AG10803 (cell line): ENCODE measurements at regions not wholly inside any gene's neighbourhood (a gene's known extent, or its start where the extent isn't known, plus 50 kb on each side); places are given as distances from the start of the nearest gene placed in this dataset.
"Not testable (repeated sequence)": the region's sequence is repeated elsewhere in the genome, so short reads cannot be mapped to it uniquely, and the experiment has no call there.

Experiments
- DNase-seq: peaks from one replicate; pipeline ENCODE4 v3.0.0; 2010; ENCODE audit warnings: low read depth
- H3K4me3 ChIP-seq: 2 replicates; pipeline ENCODE4 v1.5.1; 2011; ENCODE audit warnings: mild to moderate bottlenecking, low read length, control low read depth
- CTCF ChIP-seq: conservative IDR thresholded peaks from 2 replicates; pipeline ENCODE4 v1.5.1; 2011; ENCODE audit warnings: mild to moderate bottlenecking, low read length, control low read depth, inconsistent platforms

DNA sequence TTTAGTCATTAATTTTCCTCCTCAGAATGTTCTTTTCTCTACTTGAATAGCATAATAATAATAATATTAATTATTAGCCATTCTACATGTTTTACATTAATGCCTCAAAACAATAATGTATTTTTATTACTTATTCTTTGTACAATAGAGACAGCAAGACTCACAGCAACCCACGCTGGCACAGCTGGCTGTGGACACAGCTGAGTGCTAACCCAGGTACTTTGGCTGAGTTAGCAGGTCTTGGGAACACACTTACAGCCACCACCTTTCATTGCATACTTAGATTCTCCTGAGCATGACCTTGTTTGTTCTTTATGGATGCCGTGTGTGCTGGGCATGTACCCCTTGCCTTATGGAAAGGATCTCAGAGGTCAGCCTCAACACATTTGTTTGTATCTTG, 260.2 kb upstream of the ST6GAL2 start:
- no peak for TF ChIP-seq CTCF
- H3K4me3 ChIP-seq = no peak overlapping the region
- DNase-seq = no peak

DNA sequence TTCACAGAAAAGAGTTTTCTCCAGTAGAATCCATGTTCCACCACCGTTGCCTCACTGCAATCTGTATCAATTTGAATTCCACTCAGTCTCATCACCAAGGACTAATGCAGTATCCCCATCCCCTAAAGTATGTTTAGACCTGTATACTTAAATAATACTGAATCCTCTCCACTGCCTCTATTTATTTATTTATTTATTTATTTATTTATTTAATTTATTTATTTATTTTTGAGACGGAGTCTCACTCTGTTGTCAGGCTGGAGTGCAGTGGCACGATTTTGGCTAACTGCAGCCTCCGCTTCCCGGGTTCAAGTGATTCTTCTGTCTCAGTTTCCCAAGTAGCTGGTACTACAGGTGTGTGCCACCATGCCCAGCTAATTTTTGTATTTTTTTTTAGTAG, 260.7 kb upstream of the ST6GAL2 start:
- not testable (repeated sequence) for DNase-seq

GRCh38 chr2:107148055-107148454, 262.1 kb upstream of the ST6GAL2 start:
- no peak for DNase-seq
- TF ChIP-seq CTCF = no peak
- no peak overlapping the region for H3K4me3 ChIP-seq

More for the DNA sequence above, 260.7 kb upstream of the ST6GAL2 start:
- not testable (repeated sequence) for H3K4me3 ChIP-seq

GRCh38 chr2:107148496-107148895, 262.5 kb upstream of the ST6GAL2 start:
- no peak for DNase-seq
- no peak for TF ChIP-seq CTCF
- H3K4me3 ChIP-seq = no peak overlapping the region

DNA sequence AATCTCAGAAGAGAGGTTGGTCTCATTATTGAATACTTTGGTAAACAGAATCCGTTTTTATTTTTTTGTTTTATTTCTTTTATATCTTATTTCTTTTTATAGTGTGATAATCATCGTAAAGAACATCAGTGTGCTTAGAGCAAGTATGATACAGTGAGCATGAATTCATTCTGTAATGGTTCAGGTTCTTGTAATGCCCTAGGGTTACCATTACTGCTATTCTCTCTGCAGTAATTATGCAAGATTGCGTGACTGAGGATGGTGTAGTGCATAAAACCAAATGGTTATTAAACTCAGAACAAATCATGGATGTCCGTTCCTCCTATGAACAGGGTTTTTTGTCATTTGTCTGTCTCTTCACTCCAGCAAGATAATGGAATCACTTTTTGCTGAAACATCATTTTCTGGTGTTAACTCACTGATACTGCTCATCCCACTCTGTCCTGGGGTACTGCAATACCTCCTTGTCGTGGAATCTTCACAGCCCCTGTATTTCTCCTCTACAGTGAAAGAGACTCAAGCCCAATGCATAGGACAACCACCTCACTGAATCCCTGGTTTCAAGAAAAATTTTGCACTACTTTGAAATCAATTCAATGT, 274.8 kb upstream of the ST6GAL2 start:
- no peak overlapping the region for H3K4me3 ChIP-seq
- no peak for TF ChIP-seq CTCF
- no peak for DNase-seq

DNA sequence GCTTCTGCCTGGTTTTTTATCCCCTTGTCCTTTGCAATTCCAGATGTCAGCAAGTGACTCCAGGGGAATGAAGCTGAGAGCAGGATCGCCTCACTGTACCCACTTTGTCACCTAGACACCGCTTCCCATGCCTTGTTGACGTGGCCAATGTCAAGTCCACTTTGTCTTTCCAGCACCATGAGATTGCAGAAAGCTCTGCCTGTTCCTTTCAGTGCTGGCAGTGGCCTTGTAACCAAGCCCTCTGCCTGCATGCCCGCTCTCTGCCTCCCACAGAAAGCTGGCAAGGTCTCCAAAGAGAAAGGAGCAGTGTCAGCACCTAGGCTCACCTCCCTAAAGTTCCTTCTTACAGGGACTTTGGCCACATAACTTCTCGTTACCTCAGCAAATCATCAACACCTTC, 282.2 kb upstream of the ST6GAL2 start:
- TF ChIP-seq CTCF = no peak
- no peak for DNase-seq
- no peak overlapping the region for H3K4me3 ChIP-seq

DNA sequence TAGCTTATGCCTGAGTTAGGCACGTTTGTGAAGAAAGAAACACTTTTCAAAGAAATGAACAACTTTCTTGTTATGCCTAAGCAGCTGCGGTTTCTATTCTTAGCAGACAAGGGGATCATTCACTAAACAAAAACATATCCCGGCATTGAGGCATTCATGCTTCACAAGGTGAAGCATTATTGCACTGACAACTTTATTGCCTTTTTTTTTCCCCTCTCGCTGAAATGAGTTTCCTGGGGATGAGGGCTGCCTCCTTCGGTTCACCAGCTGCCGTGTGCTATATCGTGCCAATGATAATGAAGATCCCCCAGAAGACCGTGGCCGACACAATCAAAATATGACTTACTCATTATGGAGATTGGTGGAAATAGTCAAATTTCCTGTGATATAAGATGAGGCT, 288.2 kb upstream of the ST6GAL2 start:
- no peak overlapping the region for H3K4me3 ChIP-seq
- no peak for DNase-seq
- TF ChIP-seq CTCF = no peak

GRCh38 chr2:107182981-107183380, 297.0 kb upstream of the ST6GAL2 start:
- no peak for TF ChIP-seq CTCF
- no peak for DNase-seq

More at GRCh38 chr2:107182981-107183380, 297.0 kb upstream of the ST6GAL2 start:
- H3K4me3 ChIP-seq = no peak overlapping the region
